Caco-2 (cell line): ENCODE measurements at regions not wholly inside any gene's neighbourhood (a gene's known extent, or its start where the extent isn't known, plus 50 kb on each side); places are given as distances from the start of the nearest gene placed in this dataset.

Experiments used
- BruUV-seq: library from RNA; stranded (reverse); fragments of 400-500 nt; replicated peaks from 2 replicates; lab custom pipeline; 2021; lab: Mats Ljungman, UMichigan
- CTCF ChIA-PET: fragments of 300-600 bp; sonication (Branson Sonifier 250); formaldehyde crosslinking; loops from one replicate; lab custom pipeline; 2022; ENCODE audit warnings: antibody characterized with exemption; lab: Charles Lee
- POLR2A ChIA-PET: fragments of 300-600 bp; sonication (Branson Sonifier 250); formaldehyde crosslinking; loops from one replicate; lab custom pipeline; 2022; ENCODE audit warnings: antibody characterized with exemption; lab: Charles Lee
- DNase-seq, 2 experiments: peaks; one replicate each; pipeline versions ENCODE4 v3.0.0 to v3.0.0-alpha.2; 2020 to 2022
- H3K27me3 ChIP-seq: replicated peaks from 2 replicates; pipeline ENCODE4 v1.6.0; 2011; ENCODE audit warnings: low read length; ENCODE audit not compliant: control insufficient read depth, insufficient read depth
- H3K36me3 ChIP-seq: 2 replicates; pipeline ENCODE4 v1.5.1; 2011; ENCODE audit warnings: low read length; ENCODE audit not compliant: control insufficient read depth, insufficient read depth
- H3K4me1 ChIP-seq: fragments of 250-450 bp; sonication (Bioruptor Pico); 2 replicates; pipeline ENCODE4 v1.5.1; 2020; ENCODE audit warnings: mild to moderate bottlenecking
- H3K4me3 ChIP-seq: 2 replicates; pipeline ENCODE4 v1.5.1; 2011; ENCODE audit warnings: low read depth, mild to moderate bottlenecking, control low read depth, low read length
- H3K9me3 ChIP-seq: fragments of 250-450 bp; sonication (Bioruptor Pico); 2 replicates; pipeline ENCODE4 v1.5.1; 2020; ENCODE audit warnings: mild to moderate bottlenecking, moderate library complexity
- H3K27ac Mint-ChIP-seq: one replicate; pipeline ENCODE4 v1.8.0; 2022; ENCODE audit warnings: mixed read lengths; ENCODE audit not compliant: unreplicated experiment
- H3K27me3 Mint-ChIP-seq: one replicate; pipeline ENCODE4 v1.8.0; 2022; ENCODE audit warnings: mixed read lengths; ENCODE audit not compliant: insufficient read depth, unreplicated experiment
- H3K36me3 Mint-ChIP-seq: one replicate; pipeline ENCODE4 v1.8.0; 2022; ENCODE audit warnings: mild to moderate bottlenecking, mixed read lengths; ENCODE audit not compliant: insufficient read depth, unreplicated experiment
- H3K4me1 Mint-ChIP-seq: one replicate; pipeline ENCODE4 v1.8.0; 2022; ENCODE audit warnings: low read depth, mixed read lengths; ENCODE audit not compliant: unreplicated experiment
- H3K4me3 Mint-ChIP-seq: one replicate; pipeline ENCODE4 v1.8.0; 2022; ENCODE audit warnings: mild to moderate bottlenecking, moderate library complexity, mixed read lengths; ENCODE audit not compliant: unreplicated experiment
- H3K9me3 Mint-ChIP-seq: one replicate; pipeline ENCODE4 v1.8.0; 2022; ENCODE audit warnings: mixed read lengths; ENCODE audit not compliant: unreplicated experiment
- intact Hi-C: fragments of 100-400 bp; cut with micrococcal nuclease; formaldehyde crosslinking; loops from one replicate; pipeline ENCODE4 v1.10.0; 2022; ENCODE audit not compliant: unreplicated experiment
- TF ChIP-seq, protein P1 (sequence below), 2 experiments: fragments of 200-600 bp in 1 of 2; IDR thresholded peaks; 1 replicate in 1 of 2; 2 replicates in 1 of 2; pipeline versions ENCODE4 v1.5.1 to v1.8.0; 2011 to 2022; ENCODE audit warnings: antibody characterized with exemption in 1 of 2, control low read depth in 1 of 2, inconsistent platforms in 1 of 2, low read depth in 1 of 2, low read length in 1 of 2, mild to moderate bottlenecking in 1 of 2, moderate library complexity in 1 of 2; ENCODE audit not compliant: insufficient read depth in 1 of 2, severe bottlenecking in 1 of 2, unreplicated experiment in 1 of 2

DNA sequence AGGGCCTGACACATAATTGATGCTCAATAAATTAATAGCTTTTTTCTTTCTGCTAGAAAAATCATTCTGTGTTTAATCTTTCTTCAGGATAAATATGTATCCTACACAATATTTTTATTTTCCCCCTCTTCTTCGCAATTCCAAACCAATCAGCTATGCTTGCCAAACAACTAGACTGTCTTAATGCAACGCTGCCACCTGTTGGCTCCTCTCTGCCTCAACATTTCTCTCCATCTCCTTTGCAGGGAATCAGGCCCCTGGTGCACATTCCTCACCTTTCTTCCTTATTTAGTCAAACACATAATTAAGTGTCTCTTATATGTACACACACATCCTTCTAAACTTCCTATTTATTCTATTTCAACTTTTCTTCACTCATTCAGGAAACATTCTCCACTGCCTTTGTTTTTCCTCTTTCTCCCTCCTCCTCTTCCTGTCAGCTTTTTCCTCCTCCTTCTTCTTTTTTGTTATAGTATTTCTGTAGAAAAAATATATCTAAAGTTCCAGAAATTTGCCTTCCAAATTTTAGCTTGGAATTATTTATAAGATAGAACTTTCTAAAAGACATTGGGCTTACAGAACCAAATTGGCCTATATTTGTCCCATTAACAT lies 406.0 kb downstream of the PRKD1 start:
- ChIA-PET CTCF (interaction anchor here (0.6 kb wide), 1 partner anchor 760 kb away, joined by 3 read pairs; no protein-coding TSS in a partner anchor), POLR2A (no interaction called here)
- DNase-seq: peak in 1 of 2 experiments; percentile 3
- Mint-ChIP-seq H3K27ac (no peak overlapping the region), H3K27me3 (peaks cover 4% of the 10 kb centered on the region), H3K9me3 (peaks cover 20% of the 10 kb centered on the region), H3K36me3 (no peaks in the 10 kb centered on the region), H3K4me3 (no peak overlapping the region), H3K4me1 (no peaks in the 10 kb centered on the region)
- Histone ChIP-seq H3K27me3 (no peaks in the 10 kb centered on the region), H3K9me3 (no peaks in the 10 kb centered on the region), H3K4me1 (no peaks in the 10 kb centered on the region), H3K36me3 (no peaks in the 10 kb centered on the region), H3K4me3 (no peak overlapping the region)
- TF ChIP-seq, protein P1, sequence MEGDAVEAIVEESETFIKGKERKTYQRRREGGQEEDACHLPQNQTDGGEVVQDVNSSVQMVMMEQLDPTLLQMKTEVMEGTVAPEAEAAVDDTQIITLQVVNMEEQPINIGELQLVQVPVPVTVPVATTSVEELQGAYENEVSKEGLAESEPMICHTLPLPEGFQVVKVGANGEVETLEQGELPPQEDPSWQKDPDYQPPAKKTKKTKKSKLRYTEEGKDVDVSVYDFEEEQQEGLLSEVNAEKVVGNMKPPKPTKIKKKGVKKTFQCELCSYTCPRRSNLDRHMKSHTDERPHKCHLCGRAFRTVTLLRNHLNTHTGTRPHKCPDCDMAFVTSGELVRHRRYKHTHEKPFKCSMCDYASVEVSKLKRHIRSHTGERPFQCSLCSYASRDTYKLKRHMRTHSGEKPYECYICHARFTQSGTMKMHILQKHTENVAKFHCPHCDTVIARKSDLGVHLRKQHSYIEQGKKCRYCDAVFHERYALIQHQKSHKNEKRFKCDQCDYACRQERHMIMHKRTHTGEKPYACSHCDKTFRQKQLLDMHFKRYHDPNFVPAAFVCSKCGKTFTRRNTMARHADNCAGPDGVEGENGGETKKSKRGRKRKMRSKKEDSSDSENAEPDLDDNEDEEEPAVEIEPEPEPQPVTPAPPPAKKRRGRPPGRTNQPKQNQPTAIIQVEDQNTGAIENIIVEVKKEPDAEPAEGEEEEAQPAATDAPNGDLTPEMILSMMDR (IDR thresholded peaks at IDR 0.05; ENCODE audit: insufficient read depth in 1 of 2, low read depth in 1 of 2, low read length in 1 of 2, severe bottlenecking in 1 of 2, unreplicated experiment in 1 of 2): peak in 1 of 2 experiments; percentile 1
- intact Hi-C loops: no loop called here
- BruUV-seq: no TSS peak
